ENCODE measurements at regions not wholly inside any gene's neighbourhood (a gene's known extent, or its start where the extent isn't known, plus 50 kb on each side); places are given as distances from the start of the nearest gene placed in this dataset.

DNA sequence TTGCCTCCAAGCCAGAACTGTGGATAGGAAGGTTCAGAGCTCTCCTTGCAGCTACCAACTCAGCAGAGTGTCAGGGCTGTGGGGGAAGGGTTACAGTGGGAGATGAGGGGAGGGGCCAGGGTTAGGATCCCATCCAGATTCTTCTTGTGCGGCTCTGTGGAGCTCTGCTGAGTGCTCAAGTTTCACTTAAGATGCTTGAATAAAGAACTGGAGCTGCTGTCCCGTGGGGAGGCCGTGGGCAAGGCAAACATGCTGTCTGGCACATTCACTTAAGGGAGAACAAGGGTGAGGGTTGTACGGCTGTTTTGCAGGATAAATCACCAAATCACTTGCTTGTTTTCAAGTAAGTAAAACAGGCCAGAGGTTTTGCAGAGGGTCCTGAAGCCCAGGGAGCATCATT, 197.1 kb downstream of the FAM76B start:
- no peak for TF ChIP-seq POLR2AphosphoS5 (IDR thresholded peaks at IDR 0.05; ENCODE audit: low read depth, low read length)
- no peak for TF ChIP-seq TAF1 (IDR thresholded peaks at IDR 0.05; ENCODE audit: borderline replicate concordance, insufficient read depth, low read length)
- TF ChIP-seq, protein P1, sequence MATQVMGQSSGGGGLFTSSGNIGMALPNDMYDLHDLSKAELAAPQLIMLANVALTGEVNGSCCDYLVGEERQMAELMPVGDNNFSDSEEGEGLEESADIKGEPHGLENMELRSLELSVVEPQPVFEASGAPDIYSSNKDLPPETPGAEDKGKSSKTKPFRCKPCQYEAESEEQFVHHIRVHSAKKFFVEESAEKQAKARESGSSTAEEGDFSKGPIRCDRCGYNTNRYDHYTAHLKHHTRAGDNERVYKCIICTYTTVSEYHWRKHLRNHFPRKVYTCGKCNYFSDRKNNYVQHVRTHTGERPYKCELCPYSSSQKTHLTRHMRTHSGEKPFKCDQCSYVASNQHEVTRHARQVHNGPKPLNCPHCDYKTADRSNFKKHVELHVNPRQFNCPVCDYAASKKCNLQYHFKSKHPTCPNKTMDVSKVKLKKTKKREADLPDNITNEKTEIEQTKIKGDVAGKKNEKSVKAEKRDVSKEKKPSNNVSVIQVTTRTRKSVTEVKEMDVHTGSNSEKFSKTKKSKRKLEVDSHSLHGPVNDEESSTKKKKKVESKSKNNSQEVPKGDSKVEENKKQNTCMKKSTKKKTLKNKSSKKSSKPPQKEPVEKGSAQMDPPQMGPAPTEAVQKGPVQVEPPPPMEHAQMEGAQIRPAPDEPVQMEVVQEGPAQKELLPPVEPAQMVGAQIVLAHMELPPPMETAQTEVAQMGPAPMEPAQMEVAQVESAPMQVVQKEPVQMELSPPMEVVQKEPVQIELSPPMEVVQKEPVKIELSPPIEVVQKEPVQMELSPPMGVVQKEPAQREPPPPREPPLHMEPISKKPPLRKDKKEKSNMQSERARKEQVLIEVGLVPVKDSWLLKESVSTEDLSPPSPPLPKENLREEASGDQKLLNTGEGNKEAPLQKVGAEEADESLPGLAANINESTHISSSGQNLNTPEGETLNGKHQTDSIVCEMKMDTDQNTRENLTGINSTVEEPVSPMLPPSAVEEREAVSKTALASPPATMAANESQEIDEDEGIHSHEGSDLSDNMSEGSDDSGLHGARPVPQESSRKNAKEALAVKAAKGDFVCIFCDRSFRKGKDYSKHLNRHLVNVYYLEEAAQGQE (IDR thresholded peaks at IDR 0.05; ENCODE audit: insufficient read depth in 1 of 2, low read depth in 2 of 2, low read length in 2 of 2): no peak
- TF ChIP-seq FOXP2 (optimal IDR thresholded peaks at IDR 0.05; ENCODE audit: borderline replicate concordance, extremely low read depth, extremely low read length, insufficient read depth): no peak
- no peak for TF ChIP-seq SIN3A (IDR thresholded peaks at IDR 0.05; ENCODE audit: borderline replicate concordance, insufficient read depth, low read length)

DNA sequence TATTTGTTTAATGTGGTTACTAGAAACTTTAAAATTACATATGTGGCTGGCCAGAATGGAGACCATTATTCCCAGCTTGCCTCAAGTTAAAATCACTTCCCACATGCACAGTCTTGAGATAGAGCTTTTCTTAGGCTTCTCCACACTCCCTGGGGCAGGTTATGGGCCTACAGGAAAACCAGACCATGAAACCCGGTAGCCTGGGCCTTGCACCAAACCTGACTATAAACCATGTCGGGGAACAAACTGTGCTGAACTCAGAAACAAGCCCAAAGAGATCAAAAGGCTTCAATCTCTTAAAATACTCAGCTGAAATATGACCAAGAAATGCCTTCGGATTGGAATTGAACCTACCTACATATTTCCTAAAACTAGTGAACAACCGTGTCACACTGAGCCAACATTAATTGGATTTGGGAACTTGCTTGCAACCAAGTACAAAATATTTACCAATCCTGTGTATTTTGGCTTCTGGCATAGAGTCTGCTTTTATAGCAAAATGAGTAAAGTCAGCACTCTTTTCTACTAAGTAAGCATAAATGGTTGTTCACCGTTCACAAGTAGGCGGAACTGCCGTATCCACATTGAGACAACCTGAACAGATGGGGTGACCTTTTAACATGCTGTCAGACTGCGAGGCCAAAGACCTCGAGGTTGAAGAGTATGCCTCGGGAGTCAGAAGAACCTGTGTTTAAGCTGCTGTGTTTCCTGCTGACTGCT, 199.5 kb downstream of the FAM76B start:
- TF ChIP-seq FOXP2 (optimal IDR thresholded peaks at IDR 0.05; ENCODE audit: borderline replicate concordance, extremely low read depth, extremely low read length, insufficient read depth) (no peak), TAF1 (IDR thresholded peaks at IDR 0.05; ENCODE audit: borderline replicate concordance, insufficient read depth, low read length) (no peak), SIN3A (IDR thresholded peaks at IDR 0.05; ENCODE audit: borderline replicate concordance, insufficient read depth, low read length) (no peak), POLR2AphosphoS5 (IDR thresholded peaks at IDR 0.05; ENCODE audit: low read depth, low read length) (no peak)
- TF ChIP-seq, protein P1 (IDR thresholded peaks at IDR 0.05; ENCODE audit: insufficient read depth in 1 of 2, low read depth in 2 of 2, low read length in 2 of 2): no peak

DNA sequence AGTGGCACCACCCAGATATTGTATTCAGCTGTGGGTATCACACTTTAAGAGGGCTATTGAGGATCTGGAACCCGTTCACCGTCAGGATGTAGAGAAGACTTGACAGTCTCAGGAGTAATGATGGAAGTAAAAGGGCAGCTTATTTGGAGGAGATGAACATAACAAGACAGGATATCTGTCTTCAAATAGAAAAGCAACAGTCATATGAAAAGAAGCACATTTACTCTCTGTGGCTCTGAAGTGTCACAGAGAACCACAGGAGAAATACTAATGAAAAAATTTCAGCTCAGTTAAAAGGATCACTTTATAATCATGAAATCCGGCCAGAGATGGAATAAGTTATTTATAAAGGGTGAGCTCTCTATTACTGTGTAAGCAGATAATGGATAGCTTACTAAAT, 200.8 kb downstream of the FAM76B start:
- TF ChIP-seq, protein P1 (IDR thresholded peaks at IDR 0.05; ENCODE audit: insufficient read depth in 1 of 2, low read depth in 2 of 2, low read length in 2 of 2): no peak
- no peak for TF ChIP-seq FOXP2 (optimal IDR thresholded peaks at IDR 0.05; ENCODE audit: borderline replicate concordance, extremely low read depth, extremely low read length, insufficient read depth)

DNA sequence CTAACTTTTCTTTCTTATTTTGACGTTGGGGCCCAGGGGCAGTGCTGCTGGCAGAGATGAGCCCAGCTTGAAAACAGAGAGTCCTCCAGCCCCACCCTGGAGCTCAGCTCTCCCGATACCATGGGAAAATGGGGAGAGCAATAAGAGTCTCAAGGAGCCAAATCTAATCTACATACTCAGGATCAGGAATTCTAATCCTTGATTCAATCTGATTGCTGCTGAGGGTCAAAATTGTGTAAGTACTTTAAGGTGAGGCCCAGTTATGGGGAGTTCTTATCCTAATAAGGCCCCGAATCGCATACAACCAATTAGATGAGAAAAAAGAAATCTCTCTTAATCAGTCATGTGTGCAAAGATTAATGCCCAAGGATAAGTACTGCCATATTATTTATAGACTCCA, 202.9 kb downstream of the FAM76B start:
- TF ChIP-seq, protein P1 (IDR thresholded peaks at IDR 0.05; ENCODE audit: insufficient read depth in 1 of 2, low read depth in 2 of 2, low read length in 2 of 2): no peak
- TF ChIP-seq TAF1 (IDR thresholded peaks at IDR 0.05; ENCODE audit: borderline replicate concordance, insufficient read depth, low read length) (no peak), POLR2AphosphoS5 (IDR thresholded peaks at IDR 0.05; ENCODE audit: low read depth, low read length) (no peak), SIN3A (IDR thresholded peaks at IDR 0.05; ENCODE audit: borderline replicate concordance, insufficient read depth, low read length) (no peak), FOXP2 (optimal IDR thresholded peaks at IDR 0.05; ENCODE audit: borderline replicate concordance, extremely low read depth, extremely low read length, insufficient read depth) (no peak)

DNA sequence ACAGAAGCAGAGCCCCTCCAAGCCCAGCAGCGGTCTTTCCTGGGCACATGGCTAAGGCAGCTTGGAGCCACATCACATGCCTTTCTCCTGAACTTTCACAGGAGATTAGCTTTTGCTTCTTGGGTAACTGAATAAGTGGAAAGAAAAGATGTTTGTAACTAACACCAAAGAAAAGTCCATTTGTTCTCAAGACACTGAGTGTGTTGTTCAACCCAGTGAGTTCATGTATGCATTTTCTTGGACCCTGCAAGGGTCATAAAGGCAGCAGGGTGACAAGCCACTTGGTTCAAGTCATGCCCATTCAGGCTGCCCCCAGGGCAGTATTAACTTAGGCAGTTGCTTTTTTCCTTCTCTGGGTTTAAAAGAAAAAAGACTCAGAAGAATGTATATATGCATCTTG, 203.4 kb downstream of the FAM76B start:
- no peak for TF ChIP-seq POLR2AphosphoS5 (IDR thresholded peaks at IDR 0.05; ENCODE audit: low read depth, low read length)
- no peak for TF ChIP-seq TAF1 (IDR thresholded peaks at IDR 0.05; ENCODE audit: borderline replicate concordance, insufficient read depth, low read length)
- TF ChIP-seq, protein P1 (IDR thresholded peaks at IDR 0.05; ENCODE audit: insufficient read depth in 1 of 2, low read depth in 2 of 2, low read length in 2 of 2): no peak
- no peak for TF ChIP-seq SIN3A (IDR thresholded peaks at IDR 0.05; ENCODE audit: borderline replicate concordance, insufficient read depth, low read length)
- TF ChIP-seq FOXP2 (optimal IDR thresholded peaks at IDR 0.05; ENCODE audit: borderline replicate concordance, extremely low read depth, extremely low read length, insufficient read depth): no peak
